GM19238 (cell line): ENCODE measurements at regions not wholly inside any gene's neighbourhood (a gene's known extent, or its start where the extent isn't known, plus 50 kb on each side); places are given as distances from the start of the nearest gene placed in this dataset.

ENCODE experiments used
- DNase-seq: peaks from one replicate; pipeline ENCODE4 v3.0.0; 2011; ENCODE audit warnings: low spot score; ENCODE audit not compliant: insufficient read length

- DNase-seq = no peak
Measured at GRCh38 chr6:90406142-90406794, 109.6 kb upstream of the BACH2 start.

- DNase-seq = no peak
Measured at GRCh38 chr6:90403489-90404381, 107.1 kb upstream of the BACH2 start.

- no peak for DNase-seq
Measured at GRCh38 chr6:90402831-90403192, 106.2 kb upstream of the BACH2 start.

GRCh38 chr6:90401933-90402830 is 105.5 kb upstream of the BACH2 start:
- DNase-seq = no peak

- no peak for DNase-seq
Measured at GRCh38 chr6:90399970-90400369, 103.3 kb upstream of the BACH2 start.

- DNase-seq = no peak
Measured at GRCh38 chr6:90397929-90398674, 101.5 kb upstream of the BACH2 start.

GRCh38 chr6:90397047-90397446 is 100.4 kb upstream of the BACH2 start:
- DNase-seq = no peak

GRCh38 chr6:90393232-90393884 is 96.7 kb upstream of the BACH2 start:
- DNase-seq = no peak

- DNase-seq = no peak
Measured at GRCh38 chr6:90390379-90390778, 93.7 kb upstream of the BACH2 start.

GRCh38 chr6:90388395-90388794 is 91.8 kb upstream of the BACH2 start:
- no peak for DNase-seq

GRCh38 chr6:90387826-90388225 is 91.2 kb upstream of the BACH2 start:
- no peak for DNase-seq

GRCh38 chr6:90387383-90387775 is 90.7 kb upstream of the BACH2 start:
- DNase-seq = no peak

GRCh38 chr6:90386399-90387382 is 90.0 kb upstream of the BACH2 start:
- DNase-seq = no peak

GRCh38 chr6:90385759-90386313 is 89.2 kb upstream of the BACH2 start:
- no peak for DNase-seq

- DNase-seq = no peak
Measured at GRCh38 chr6:90384720-90385119, 88.1 kb upstream of the BACH2 start.

GRCh38 chr6:90383196-90383822 is 86.7 kb upstream of the BACH2 start:
- no peak for DNase-seq

- DNase-seq = no peak
Measured at GRCh38 chr6:90382760-90383159, 86.1 kb upstream of the BACH2 start.

GRCh38 chr6:90375681-90376439 is 79.2 kb upstream of the BACH2 start:
- no peak for DNase-seq
